ENCODE measurements at regions not wholly inside any gene's neighbourhood (a gene's known extent, or its start where the extent isn't known, plus 50 kb on each side); places are given as distances from the start of the nearest gene placed in this dataset.

GRCh38 chr14:51544471-51544870, 107.2 kb upstream of the FRMD6 start:
- no peaks in the 10 kb centered on the region for H3K9me3 ChIP-seq (ENCODE audit: low read length)
- no TSS peak for BruUV-seq (replicated peaks)
- WGBS (ENCODE audit: low lambda C conversion rate) = under 1% methylated on average over 4 of the region's 4 CpGs
- H3K79me2 ChIP-seq (ENCODE audit: insufficient read depth, low read length) = no peaks in the 10 kb centered on the region
- H4K20me1 ChIP-seq (ENCODE audit: insufficient read depth, low read length) = no peaks in the 10 kb centered on the region
- intact Hi-C loops (cut with micrococcal nuclease; ENCODE audit: unreplicated experiment) (no loop called here), in situ Hi-C loops (cut with HindIII; ENCODE audit: extremely low pct_ligation_motif_present, low pct_unique_long_range_greater_than_20kb) (no loop called here)
- ATAC-seq (no peak), FAIRE-seq (no peak), DNase-seq (ENCODE audit: low spot score) (no peak)
- H2AFZ ChIP-seq (ENCODE audit: low read length) = no peak overlapping the region
- no peaks in the 10 kb centered on the region; a peak in 1 of 5 replicates for H3K27me3 ChIP-seq (ENCODE audit: control insufficient read depth in 1 of 2, insufficient read depth in 2 of 2, low read length in 2 of 2)
- H3K4me1 ChIP-seq (ENCODE audit: insufficient read depth, low read length) = no peaks in the 10 kb centered on the region
- no peak overlapping the region for H3K27ac ChIP-seq (ENCODE audit: extremely low read length, insufficient read depth, low read length)
- H3K4me2 ChIP-seq (ENCODE audit: low read depth, low read length) = no peak overlapping the region
- TF ChIP-seq PBX3 (CRISPR knock-in tag; IDR thresholded peaks at IDR 0.05; ENCODE audit: borderline replicate concordance) (no peak), ZNF124 (CRISPR knock-in tag; IDR thresholded peaks at IDR 0.05) (no peak), CAMTA2 (CRISPR knock-in tag; IDR thresholded peaks at IDR 0.05; ENCODE audit: borderline replicate concordance) (no peak), GTF2F1 (IDR thresholded peaks at IDR 0.05; ENCODE audit: low read length) (no peak), HNF1A (IDR thresholded peaks at IDR 0.05; ENCODE audit: low read depth) (no peak), HNF1A (CRISPR knock-in tag; IDR thresholded peaks at IDR 0.05; ENCODE audit: borderline replicate concordance) (no peak), CBX2 (IDR thresholded peaks at IDR 0.05; ENCODE audit: low read depth, low read length) (no peak), CBX2 (CRISPR knock-in tag; IDR thresholded peaks at IDR 0.05; ENCODE audit: low read depth) (no peak), KDM4B (CRISPR knock-in tag; IDR thresholded peaks at IDR 0.05) (no peak), SMYD3 (CRISPR knock-in tag; IDR thresholded peaks at IDR 0.05) (no peak), ZNF253 (CRISPR knock-in tag; IDR thresholded peaks at IDR 0.05; ENCODE audit: borderline replicate concordance) (no peak), ZFP36 (IDR thresholded peaks at IDR 0.05; ENCODE audit: borderline replicate concordance, low read depth, low read length, partially characterized antibody) (no peak), MAF1 (CRISPR knock-in tag; IDR thresholded peaks at IDR 0.05; ENCODE audit: borderline replicate concordance) (no peak)
- TF ChIP-seq, protein P1, sequence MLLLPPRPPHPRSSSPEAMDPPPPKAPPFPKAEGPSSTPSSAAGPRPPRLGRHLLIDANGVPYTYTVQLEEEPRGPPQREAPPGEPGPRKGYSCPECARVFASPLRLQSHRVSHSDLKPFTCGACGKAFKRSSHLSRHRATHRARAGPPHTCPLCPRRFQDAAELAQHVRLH (CRISPR knock-in tag; IDR thresholded peaks at IDR 0.05; ENCODE audit: borderline replicate concordance, low read depth) = no peak
- POLR2A ChIA-PET = no interaction called here
- no peaks in the 10 kb centered on the region for H3K36me3 ChIP-seq (replicated peaks in 1 of 2; ENCODE audit: control insufficient read depth in 1 of 2, insufficient read depth in 2 of 2, low read length in 2 of 2)
- CTCF ChIA-PET (ENCODE audit: low intra/inter-chr PET ratio, low total read pairs) = no interaction called here
- no peak overlapping the region for H3K9ac ChIP-seq (ENCODE audit: insufficient read depth, low read depth, low read length)
- no peak overlapping the region for H3K4me3 ChIP-seq (replicated peaks in 1 of 3; ENCODE audit: insufficient read depth in 1 of 3, low read depth in 2 of 3, low read length in 3 of 3)

All from HepG2 (cell line).